Kasumi-1 (cell line): ENCODE measurements at regions not wholly inside any gene's neighbourhood (a gene's known extent, or its start where the extent isn't known, plus 50 kb on each side); places are given as distances from the start of the nearest gene placed in this dataset.

ENCODE experiments used
- DNase-seq, 2 experiments: peaks; one replicate each; lab custom pipeline; 2025; lab: John Stamatoyannopoulos, UW

DNA sequence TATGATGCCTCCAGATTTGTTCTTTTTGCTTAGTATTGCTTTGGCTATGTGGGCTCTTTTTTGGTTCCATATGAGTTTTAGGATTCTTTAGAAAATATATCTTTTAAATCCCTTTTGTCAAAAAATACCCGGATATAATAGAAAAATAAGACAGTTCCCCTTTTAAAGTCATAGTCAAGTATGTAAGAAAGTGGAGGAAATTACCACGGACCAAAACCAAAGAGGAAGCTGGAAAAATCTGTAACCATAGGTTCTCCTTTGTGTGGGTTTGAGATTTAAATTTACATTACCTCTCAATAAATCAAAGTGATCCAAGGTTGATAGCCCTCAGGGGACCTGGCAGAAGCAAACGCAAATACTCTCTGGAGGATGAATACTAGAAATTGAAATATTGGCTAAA, 58.3 kb upstream of the PACRGL start:
- DNase-seq, result peak; percentile 51

- no peak for DNase-seq
Measured at GRCh38 chr4:20643631-20644030, 56.6 kb upstream of the PACRGL start.

DNA sequence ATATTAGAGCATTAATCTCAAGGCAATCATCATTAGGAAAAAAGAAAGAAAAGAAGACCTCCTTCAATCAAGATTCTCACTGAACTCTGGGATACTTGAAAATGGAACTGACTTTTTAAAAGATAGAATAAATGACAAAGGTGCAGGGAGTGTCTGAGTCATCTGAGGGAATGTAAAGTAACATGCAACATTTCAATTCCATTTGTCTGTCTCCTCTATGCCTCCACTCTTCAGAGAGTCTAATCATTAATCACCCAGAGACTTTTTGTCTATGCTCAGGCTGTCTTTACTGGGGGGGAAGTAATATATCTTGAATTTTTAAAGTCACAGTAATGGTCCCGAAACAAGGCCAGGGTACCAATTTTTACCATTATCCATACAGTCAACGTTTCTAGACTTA, 55.0 kb upstream of the PACRGL start:
- DNase-seq, result no peak

DNA sequence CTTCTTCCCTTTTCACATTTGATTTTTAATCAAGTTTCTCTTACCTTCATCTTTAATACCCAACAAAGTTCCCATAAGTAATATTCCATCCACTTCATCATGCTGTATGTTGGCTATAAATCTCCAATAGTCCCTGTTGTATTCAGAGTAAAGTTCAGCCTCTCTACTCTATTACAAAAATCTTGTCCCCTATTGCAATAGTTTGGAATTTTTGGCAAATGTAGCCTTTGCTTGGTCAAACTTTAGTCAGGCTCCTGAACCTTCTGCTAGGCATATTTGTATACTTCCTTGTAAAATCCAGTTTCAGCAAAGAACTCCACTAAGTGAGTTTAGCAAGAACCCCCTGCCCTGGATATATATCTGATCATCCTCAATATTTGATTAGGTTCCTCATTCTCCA, 54.0 kb upstream of the PACRGL start:
- no peak for DNase-seq
